Loucy (cell line): ENCODE measurements at regions not wholly inside any gene's neighbourhood (a gene's known extent, or its start where the extent isn't known, plus 50 kb on each side); places are given as distances from the start of the nearest gene placed in this dataset.

Source experiments
- CTCF ChIP-seq: fragments of 200-600 bp; sonication (generic); conservative IDR thresholded peaks from 2 replicates; pipeline ENCODE4 v1.5.1; 2014; ENCODE audit warnings: mild to moderate bottlenecking, antibody characterized with exemption, low read length
- EZH2phosphoT487 ChIP-seq: fragments of 200-600 bp; IDR thresholded peaks from 2 replicates; pipeline ENCODE4 v1.6.1; 2018; ENCODE audit warnings: antibody characterized with exemption, mild to moderate bottlenecking, moderate library complexity, borderline replicate concordance

- TF ChIP-seq CTCF, result no peak
- no peak for TF ChIP-seq EZH2phosphoT487
These were observed 88.8 kb downstream of the MBL2 start for GRCh38 chr10:52683776-52684175.
